GM12873 (cell line): ENCODE measurements at regions not wholly inside any gene's neighbourhood (a gene's known extent, or its start where the extent isn't known, plus 50 kb on each side); places are given as distances from the start of the nearest gene placed in this dataset.

Experiments used
- CTCF ChIP-seq: IDR thresholded peaks from 2 replicates; pipeline ENCODE4 v1.5.1; 2012; ENCODE audit warnings: low read depth, mild to moderate bottlenecking, moderate library complexity, low read length, control low read depth; ENCODE audit not compliant: insufficient read depth; ENCODE audit errors: missing control alignments

- TF ChIP-seq CTCF: no peak
These were observed 156.3 kb upstream of the IER5L start for GRCh38 chr9:129334105-129334935.

- TF ChIP-seq CTCF: no peak
These were observed 155.6 kb upstream of the IER5L start for GRCh38 chr9:129333617-129334104.

- no peak for TF ChIP-seq CTCF
These were observed 154.5 kb upstream of the IER5L start for GRCh38 chr9:129332581-129332980.

- no peak for TF ChIP-seq CTCF
These were observed 153.9 kb upstream of the IER5L start for GRCh38 chr9:129331772-129332500.

GRCh38 chr9:129331493-129331765, 153.4 kb upstream of the IER5L start:
- no peak for TF ChIP-seq CTCF

GRCh38 chr9:129330711-129331492, 152.8 kb upstream of the IER5L start:
- peak; percentile 2 for TF ChIP-seq CTCF

GRCh38 chr9:129328355-129329042, 150.4 kb upstream of the IER5L start:
- TF ChIP-seq CTCF: no peak
